T-helper 1 cell (primary cell): ENCODE measurements at regions not wholly inside any gene's neighbourhood (a gene's known extent, or its start where the extent isn't known, plus 50 kb on each side); places are given as distances from the start of the nearest gene placed in this dataset.

ENCODE experiments used
- DNase-seq, 5 donors: peaks; one replicate each; pipeline ENCODE4 v3.0.0-alpha.2; 2012 to 2020

DNA sequence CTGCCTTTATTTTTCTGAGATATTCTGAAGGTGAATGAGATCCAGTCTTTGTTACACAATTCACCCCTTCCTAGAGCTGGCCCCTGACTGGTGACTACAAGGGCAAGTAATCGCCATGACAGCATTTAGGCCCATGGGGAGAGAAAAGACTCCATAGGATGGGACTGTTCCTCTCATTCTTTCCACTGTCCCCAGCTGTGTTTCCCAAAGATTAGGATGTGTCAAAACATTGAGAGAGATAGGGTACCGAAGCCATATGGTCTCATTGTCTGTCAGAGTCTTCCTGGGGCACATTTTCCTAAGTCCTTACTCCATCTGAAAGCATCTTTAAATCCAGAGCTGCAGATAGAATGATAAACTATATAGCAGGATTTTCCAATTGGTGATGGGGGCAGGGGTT, 423.5 kb downstream of the OMA1 start:
- DNase-seq = no peak

DNA sequence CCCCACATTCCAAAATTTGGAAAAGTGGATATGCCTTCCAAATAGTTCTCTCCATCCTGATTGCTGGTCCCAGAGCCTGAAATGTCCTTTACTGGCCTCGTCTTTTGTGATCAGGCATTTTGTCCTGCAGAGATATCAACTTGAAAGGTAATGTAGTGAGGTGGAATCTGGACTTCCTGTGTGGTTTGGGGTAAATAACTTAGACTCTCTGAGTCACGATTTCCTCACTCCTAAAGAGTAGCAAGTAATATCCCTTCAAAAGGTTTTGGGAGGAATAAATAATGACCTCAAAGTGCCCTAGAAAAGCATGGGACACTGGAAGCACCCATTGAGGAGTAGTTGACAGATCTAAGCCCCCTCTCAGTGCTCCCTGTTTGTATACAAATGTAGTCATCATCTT, 426.6 kb downstream of the OMA1 start:
- DNase-seq = no peak

DNA sequence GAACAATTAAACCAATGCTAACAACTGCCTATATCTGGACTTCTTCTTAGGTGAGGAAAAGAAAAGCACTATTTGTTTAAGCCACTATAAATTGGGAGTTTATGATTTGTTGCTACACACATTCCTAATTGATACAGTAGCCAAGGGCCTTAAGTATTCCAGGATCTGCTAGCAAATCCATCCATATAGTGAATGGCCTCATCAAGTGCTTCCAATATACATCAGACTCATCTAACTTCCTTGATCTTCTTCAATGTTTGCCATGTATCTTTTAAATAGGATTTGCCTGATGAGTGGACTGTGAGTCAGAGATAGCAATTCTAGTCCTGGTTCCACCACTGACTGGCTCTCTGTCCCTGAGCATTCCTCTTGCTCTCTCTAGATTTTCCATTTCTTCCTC, 430.2 kb downstream of the OMA1 start:
- no peak for DNase-seq

DNA sequence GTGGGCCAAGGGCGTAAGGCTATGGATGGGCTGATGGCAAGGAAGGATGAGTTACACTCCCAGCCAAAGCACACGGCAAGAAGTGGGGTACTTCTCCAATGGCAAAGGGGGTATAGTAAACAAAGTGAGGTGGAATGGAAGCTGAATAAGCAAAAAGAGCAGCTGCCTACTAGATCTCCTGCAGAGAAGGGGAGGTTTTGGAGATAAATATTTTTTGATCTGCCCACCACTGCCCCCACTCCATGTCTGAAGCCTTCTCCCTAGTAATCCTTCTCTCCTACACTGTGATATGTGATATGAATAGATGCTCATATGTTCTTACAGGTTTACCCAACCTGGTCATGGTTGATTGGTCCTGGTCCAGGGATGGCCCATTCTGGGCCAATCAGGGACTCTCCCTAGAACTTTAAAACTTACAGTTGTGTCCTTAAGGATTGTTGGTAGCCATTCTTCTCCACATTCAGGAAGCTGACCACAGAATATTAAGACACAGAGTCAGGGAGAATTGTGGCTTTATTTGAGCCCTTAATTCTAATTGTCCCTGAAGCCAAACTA, 436.8 kb downstream of the OMA1 start:
- DNase-seq = no peak

DNA sequence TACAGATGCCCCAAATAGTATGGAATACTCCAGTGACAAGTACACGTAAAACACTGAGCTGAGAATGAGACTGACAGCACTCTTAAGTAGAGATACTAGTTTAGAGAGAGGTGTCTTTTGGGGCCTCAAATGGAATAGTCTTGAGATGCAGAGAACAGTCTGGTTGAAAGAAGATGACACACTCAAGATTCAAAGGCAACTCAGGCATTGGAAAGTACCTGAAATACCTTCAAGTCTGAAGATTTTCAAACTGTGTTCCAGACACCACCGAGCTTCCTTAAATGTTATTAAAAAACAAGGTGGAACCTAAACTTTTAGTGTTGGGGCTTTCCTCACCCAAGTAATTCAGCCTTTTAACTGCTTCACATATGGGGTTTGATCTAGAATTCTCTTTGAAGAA, 437.7 kb downstream of the OMA1 start:
- no peak for DNase-seq

DNA sequence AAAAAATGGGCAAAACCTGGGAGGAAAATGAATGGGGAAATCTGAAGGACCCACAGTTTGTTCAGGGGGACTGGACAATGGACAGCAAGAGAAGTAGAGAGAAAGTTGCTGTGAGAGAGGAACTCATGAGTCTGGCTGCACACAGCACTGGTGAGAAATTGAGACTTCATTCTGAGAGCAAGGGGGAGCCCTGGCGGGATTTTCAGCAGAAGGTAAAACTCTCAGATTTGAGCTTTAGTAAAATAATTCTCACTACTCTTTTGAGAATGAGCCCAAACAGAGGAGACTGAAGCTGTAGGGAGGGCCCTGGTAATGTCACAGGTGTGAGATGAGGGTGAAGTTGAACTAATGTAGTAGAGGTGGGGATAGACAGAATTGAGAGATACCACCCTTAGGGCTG, 438.6 kb downstream of the OMA1 start:
- DNase-seq = no peak

DNA sequence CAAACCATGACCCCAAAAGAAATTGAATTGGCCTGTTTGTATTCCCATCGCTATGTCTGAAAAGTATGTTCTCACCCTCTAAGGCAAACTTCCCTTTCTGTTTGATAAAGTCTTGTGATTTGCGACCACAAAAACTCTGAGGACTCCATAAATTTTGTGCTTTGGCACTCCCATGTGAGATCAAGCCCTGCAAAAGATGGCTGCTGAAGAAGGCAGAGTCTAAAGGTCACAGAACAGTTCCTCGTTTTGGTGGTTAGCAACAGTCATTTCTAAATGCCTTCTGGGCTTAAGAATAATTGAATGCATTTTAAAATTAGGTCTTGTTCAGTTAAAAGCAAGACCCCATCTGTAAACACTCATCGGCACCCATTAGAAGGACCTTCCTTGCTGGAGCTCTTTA, 441.6 kb downstream of the OMA1 start:
- no peak for DNase-seq

DNA sequence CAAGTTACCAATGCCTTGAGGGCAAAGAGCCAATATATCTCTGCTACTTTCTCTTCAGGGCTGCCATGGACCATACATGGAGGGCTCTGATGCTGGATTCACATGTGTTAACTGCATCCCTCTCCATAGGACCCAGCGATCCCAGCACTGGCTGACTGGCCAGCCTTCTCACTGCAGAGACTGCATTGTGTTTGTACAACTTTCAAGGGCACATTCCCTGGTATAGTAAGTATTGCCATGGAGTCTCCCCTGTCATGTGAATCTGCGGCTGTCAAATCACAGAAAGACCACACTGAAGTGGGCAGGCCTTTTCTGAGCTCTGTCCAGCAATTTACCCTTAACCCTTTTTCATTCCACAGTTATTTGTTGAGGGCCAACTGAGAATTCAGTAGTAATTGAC, 449.8 kb downstream of the OMA1 start:
- DNase-seq = no peak

DNA sequence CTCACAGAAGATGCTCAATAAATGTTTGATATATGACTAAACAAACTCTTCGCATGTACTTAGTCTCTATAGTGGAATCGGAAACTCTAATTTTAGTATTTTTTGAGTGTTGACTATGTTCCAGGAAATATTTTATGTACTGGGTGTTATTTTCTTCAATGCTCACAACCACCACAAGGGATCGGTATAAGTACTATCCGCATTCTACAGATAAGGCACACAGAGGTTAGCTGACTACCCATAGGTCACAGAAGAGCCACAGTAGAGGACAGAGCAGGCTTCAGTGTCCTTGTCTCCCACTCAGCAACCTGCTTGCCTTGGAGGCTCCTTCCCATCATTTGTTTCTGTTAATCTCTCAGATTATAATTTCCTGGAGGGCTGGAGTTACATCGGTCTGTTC, 451.3 kb downstream of the OMA1 start:
- DNase-seq = no peak

DNA sequence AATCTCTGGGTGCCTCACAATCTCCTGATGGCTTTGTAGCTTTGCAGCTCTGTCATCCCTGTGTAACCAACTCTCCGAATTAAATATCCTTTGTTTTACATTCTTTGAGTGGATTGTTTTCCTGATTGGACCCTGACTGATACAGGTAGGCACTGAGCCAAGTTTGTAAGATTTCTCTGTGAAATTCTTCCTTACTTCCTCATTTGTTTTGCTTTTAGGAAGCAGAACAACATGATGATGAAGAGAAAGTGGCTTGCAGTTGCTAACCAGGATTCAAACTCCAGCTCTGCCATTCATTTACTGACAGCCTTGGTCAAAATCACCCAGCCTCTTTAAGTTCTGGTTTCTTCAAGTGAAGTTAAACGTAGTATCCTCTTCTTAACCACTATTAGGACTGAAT, 452.3 kb downstream of the OMA1 start:
- DNase-seq = no peak

DNA sequence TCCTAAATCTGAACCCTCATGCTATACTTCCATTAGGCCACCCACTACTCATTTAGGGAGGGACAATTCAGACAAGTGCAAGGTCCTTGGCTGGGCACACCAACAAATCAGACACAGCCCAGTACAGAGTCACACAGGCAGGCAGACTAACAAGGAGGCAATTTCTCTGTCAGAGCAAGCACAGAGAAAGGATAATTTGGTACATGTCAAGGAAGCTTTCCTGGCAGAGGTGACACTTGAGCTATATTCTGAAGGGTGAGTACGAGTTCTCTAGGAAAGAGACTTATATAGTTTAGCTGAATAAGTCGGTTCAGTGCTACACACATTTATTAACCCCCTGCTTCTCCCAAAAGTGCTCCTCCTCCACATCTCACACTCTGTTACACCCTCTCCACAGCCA, 455.9 kb downstream of the OMA1 start:
- no peak for DNase-seq

DNA sequence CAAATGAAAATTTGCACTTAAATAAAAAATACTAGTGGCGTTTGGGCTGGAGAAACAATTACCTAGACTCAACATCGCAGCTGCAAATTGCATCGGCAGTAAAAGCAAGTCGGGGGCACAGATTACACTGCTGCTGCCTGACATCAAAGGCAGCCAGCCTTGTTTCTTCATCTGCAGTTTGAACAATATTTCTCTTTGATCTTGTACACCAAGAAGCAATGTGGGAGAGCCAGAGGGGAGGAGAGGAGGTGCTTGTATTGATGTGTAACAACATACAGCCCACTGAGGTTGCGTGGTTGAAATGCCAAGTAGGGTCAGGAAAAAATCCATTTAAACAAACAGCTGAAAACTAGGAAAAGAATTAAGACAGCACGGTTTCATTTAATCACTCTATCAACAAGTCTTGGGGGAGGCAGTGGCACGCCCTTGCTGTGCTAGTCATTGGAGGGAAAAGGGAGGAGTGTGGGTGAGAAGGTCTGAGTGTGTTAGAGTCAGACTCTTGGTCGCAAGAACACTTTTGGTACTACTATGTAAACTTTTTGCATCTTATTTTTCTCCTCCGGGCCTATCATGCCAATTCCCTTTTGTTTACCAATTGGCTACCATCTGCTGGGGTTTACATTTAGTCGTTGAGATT, 456.5 kb downstream of the OMA1 start:
- no peak for DNase-seq

DNA sequence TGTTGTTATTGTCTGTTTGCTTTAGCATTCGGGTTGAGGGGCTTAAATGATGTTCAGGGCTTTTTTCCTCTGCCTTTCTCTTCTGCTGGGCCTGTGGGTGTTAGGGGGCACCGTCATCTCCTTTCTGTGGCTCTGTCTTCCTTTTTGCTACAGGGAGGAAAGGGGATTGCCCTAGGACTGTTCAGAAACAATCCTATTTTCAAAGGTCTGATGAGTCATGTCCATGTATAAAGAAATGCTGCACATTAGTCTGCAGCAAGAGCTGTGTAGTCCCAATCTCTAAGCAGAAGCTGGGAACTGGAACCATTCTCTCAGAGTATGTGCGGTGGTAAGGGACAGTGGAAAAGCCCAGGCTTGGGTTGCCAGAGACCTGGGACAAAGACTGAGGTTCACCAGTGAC, 462.3 kb downstream of the OMA1 start:
- DNase-seq = no peak

DNA sequence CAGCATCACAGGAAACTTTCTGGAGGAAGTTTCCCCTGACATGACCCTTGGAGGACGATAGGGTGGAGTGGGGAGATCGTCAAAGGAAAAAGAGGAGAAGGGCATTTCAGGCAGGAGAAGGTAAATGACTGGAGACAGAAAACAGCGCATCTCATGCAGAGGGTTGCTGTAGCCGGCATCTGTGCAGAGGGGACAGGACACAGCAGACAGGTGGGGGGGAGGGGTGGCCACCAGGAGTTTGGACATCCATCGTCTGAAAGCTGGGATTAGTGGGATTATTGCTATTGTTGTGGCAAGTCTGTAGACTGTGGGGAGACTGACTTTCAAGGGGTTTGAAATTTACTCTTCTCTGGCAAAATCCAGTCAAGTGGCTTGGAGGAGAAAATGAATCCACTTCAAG, 463.9 kb downstream of the OMA1 start:
- DNase-seq = no peak

DNA sequence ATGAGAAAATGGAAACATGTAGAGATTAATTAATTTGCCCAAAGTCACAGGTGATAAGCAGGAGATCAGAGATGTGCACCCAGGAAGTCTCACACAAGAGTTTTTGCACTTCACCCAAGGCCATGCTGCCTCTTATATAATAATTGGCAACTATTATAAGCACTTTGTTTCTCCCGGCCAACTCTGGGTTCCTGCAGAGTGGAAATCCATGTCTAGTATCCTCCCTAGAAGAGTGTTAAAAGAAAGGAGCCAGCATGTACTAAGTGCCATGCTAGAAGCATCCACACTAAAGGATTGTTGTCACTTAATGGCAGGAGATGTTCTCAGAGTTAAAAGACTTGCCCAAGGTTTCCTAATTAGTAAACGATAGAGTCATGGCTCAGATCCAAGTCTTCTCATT, 470.3 kb downstream of the OMA1 start:
- DNase-seq = no peak

DNA sequence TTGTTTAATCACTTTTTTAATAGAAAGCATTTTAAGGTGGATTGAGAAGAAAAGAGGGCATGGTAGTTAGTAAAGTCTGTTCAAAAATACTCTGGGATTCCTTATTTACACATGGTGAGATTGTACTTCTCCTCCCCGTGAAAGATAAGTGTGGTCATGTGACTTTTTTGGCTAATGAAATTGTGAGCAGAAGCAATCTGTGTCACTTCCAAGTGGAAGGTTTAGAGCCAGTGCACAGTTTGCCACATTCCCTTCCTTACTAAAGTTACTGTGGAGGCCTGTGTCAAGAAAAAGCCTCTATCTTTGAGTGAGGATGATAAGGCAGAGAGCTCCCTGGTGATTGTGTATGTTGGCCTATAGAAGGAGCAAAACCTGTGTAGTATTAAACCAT, 471.3 kb downstream of the OMA1 start:
- no peak for DNase-seq

DNA sequence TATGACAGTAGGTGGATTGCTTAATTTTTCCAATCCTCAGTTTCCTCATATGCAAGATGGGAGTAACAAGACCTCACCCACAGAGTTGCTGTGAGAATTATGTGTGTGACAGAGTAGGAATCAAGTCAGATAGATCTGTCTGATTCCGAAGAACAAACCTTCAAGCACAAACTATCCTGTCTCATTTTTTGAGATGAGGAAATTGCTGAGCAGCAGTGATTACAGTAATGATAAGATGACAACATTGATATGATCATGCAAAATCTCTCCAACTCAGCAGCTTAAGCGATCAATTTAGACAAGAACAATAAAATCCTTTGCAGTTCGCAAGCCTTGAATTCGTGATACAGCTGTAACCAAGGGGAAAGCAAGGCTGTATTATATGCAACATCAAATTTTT, 474.1 kb downstream of the OMA1 start:
- DNase-seq = no peak

DNA sequence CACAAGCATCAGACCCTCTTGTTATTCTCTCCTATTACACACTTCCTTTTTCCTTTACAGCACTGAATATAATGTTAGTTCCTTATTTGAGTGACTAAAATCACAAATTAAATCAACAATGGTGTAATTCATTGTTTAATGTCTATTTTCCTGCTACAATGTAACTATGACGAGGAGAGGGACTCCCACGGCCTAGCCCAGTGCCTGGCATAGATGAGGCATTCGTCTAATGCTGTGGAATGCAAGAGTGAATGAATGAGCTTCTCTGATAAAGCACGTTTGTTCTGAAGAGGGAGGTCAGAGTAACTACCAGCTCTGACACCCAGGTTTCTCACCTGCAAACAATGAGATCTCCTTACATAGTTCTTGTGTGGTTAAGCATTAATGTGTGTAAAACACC, 479.4 kb downstream of the OMA1 start:
- no peak for DNase-seq

DNA sequence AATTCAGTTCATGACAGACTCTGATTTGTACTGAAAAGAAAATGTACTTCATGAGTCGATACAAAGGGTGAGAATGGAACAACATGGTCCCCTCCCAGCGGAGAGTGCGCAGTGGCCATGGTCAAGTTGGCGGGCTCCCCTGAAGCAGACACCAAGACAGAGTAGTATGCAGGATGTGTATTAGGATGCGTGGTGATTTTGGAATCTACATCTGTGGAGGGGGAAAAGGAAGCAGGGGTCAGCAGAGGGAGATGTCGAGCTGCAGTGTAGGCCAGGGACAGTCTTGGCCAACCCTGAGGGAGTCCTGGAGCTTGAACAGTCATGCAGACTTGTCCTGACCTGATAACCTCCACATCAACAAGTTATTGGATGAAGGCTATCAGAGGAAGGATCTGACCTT, 481.0 kb downstream of the OMA1 start:
- DNase-seq = no peak

DNA sequence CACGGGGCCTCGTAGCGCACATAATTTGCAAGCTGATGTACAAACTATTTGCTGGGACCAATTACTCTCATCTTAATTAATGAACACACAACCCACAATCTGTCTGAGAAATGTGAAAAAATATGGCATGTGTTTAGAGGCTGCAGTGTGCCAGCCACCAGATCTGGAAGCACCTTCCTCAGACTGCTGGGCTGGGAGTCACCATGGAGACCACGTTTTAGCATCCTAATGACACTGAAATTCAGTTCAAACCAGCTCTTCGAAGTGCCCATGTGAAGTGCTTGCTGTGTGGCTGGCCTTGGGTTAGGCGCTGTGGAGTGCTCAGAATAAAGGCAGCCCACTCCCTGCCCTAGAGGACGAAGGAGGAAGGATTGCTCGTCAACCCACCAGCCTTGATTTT, 482.4 kb downstream of the OMA1 start:
- no peak for DNase-seq

DNA sequence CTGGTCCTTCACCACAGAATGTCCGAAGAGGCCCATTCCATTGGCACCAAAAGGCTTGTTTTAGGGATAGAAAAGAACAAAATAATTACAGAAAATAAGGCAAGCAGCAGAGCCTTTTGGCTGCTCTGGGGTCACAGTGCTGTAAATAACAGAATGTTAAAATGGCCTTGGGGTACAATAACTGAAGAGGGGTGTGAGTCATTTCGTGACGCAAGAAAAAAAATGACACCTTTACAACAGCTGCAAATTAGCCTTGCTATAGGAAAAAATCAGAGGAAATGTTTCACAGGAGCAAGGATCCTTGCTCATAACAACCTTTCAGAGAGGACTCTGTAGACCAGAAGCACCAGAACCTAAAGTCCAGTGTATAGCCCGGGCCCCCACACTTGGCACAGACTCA, 483.4 kb downstream of the OMA1 start:
- DNase-seq = no peak

DNA sequence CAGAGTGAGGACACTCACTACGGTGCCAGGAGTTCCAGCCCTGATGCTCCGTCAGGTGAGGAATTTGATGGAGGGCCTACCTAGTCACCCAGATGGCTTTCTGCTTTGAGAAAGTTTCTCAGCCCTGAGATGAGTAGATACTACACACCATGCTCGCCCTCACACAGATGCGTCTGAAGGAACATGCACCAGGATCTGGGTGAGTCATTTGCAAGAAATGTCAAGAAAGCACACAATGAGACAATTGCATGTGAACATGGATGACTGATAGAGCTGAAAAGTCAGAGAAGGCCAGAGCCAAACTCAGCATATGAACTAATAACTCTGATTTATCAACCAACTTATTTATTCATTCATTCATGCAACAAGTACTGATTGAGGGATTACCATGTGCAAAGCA, 483.9 kb downstream of the OMA1 start:
- no peak for DNase-seq

DNA sequence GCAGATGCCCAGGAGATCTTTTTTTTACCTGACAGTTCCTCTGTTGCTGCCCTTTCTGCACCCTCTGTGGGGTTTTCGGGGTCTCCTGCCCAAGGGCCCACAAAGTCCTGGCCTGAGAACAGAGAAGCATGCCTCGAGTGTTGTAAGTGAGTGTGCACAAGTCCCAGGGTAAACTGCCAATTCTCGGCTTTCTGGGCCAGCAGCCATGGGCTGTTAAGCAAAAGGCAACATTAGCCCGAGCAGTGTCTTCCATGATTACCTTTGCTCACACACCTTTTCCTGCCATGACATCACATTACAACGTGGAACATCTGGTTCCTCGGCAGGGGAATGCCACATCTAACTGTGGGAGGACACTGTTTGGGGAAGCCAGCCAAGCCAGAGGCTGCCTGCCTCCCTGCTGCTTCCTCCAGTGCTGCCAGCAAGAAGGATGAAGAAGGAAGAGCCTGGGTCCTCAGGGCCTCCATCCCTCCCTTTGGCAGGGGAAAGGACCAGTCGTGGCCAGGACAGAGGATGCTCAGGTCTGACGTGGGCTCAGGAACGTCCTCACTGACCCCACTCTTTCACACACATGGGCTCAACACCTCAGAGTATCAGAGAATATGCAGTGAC, 485.9 kb downstream of the OMA1 start:
- DNase-seq = no peak

DNA sequence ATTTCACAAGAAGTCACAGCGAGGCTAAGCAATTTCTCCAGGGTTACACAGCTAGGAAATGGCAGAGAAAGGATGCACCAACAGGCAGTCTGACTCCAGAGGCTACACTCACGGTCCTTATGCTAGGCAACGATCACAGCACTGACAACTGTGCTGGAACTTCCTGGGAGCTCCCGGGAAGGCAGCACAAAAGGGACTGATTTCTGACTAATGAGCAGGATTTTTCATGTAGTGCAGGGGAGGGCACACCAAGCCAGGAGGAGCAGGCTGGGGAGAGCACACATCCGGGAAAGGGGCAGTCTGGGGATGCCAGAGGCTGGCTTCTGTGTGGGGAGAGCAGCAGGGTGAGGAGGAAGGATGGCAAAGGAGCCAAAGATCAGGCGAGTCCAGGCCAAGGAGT, 486.7 kb downstream of the OMA1 start:
- DNase-seq = no peak

DNA sequence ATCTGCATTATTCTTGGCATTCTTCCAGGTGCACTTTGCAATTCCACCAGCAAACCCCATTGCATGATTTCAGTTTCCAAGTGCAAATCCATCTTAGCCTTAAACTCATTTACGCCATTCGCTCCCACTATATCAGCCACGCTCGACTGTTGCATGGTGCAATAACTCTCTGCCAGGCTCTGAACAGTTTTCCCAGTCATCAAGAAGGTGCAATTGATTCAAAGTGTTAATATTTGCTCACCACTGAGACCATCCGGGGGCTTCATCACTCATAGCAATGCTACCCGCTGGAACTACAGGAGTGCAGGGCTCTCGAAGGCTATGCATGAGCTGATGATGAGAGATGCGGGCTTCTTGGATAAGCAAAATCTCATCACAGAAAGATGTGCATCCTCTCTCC, 488.2 kb downstream of the OMA1 start:
- DNase-seq = no peak
